ENCODE measurements at regions not wholly inside any gene's neighbourhood (a gene's known extent, or its start where the extent isn't known, plus 50 kb on each side); places are given as distances from the start of the nearest gene placed in this dataset.

DNA sequence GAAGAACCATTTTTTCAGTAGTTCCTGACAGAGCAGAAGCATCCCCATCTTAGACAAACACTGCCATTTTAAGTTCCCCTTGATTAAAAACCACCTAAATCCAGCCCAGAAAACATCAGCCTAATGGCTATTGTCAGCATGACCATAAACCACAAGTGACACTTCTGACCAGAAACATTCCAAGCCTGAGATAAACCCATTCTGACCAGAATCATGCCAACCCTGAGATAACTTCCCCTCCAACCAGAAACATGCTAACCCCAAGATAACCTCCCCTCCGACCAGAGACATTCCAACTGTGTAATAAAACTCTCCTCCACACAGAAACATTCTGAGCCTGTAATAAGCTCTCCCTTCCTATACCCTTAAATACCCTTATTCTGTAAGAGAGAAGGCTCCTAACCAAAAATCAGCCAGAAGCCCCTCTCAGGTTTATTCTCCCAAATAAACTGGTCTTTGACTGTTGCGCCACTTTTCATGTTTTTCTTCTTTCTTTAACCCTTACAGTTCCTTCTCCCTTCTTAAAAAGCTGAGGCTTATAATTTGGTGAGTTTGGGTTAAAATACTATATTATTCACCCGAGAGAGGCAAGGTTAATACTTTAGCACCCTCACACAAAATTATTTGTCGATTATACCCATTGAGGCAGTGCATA, 149.7 kb downstream of the HNMT start:
- no peak for DNase-seq
- H3K36me3 Mint-ChIP-seq (ENCODE audit: insufficient read depth) = no peaks in the 10 kb centered on the region
- no peak overlapping the region for H3K27ac Mint-ChIP-seq
- peaks cover 12 to 16% of the 10 kb centered on the region in 2 donors for H3K9me3 Mint-ChIP-seq
- H3K27me3 Mint-ChIP-seq = no peaks in the 10 kb centered on the region
- H3K4me1 Mint-ChIP-seq (ENCODE audit: low read depth in 2 of 2) = no peaks in the 10 kb centered on the region
- ATAC-seq (replicated peaks) = no peak
- H3K4me3 Mint-ChIP-seq = no peak overlapping the region

DNA sequence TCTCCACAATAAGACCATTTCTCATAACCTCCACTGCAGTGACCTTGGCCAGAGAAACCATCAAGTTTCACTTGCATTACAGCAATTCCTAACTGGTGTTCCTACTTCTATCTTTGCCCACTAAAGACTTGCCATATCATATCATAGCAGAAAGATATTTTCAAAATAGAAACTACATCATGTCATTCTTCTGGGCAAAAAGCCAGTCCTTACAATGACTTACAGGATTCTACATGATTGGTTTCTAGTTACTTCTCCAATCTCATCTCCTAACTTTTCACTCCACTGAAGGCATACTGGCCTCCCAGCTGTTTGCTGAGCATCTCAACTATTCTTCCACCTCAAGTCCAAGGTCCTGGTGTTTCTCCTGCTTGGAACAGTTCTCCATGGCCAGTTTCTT, 151.4 kb downstream of the HNMT start:
- Mint-ChIP-seq H3K27ac (no peak overlapping the region), H3K9me3 (peaks cover 9 to 16% of the 10 kb centered on the region in 2 donors), H3K36me3 (ENCODE audit: insufficient read depth) (no peaks in the 10 kb centered on the region), H3K4me3 (no peak overlapping the region), H3K27me3 (no peaks in the 10 kb centered on the region), H3K4me1 (ENCODE audit: low read depth in 2 of 2) (no peaks in the 10 kb centered on the region)
- ATAC-seq (replicated peaks) = no peak
- no peak for DNase-seq

DNA sequence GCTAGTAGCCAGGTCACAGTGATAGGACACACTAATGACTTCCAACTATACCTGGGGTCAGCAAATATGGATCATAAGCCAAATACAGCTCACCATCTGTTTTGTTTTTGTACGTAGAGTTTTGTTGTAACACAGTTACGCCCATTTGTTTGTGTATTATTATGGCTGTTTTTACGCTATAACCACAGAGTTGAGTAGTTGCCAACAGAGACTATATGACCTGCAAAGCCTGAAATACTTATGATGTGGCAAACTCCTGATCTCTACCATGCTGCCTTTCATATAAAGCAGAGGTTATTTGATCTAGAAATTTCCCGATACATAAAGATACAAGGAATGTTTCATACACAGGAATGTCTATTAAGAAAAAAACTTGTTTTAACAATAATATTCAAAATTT, 152.2 kb downstream of the HNMT start:
- H3K36me3 Mint-ChIP-seq (ENCODE audit: insufficient read depth) = no peaks in the 10 kb centered on the region
- H3K27me3 Mint-ChIP-seq = no peaks in the 10 kb centered on the region
- peaks cover 7 to 16% of the 10 kb centered on the region in 2 donors for H3K9me3 Mint-ChIP-seq
- DNase-seq (no peak), ATAC-seq (replicated peaks) (no peak)
- no peak overlapping the region for H3K27ac Mint-ChIP-seq
- H3K4me3 Mint-ChIP-seq = no peak overlapping the region
- no peaks in the 10 kb centered on the region for H3K4me1 Mint-ChIP-seq (ENCODE audit: low read depth in 2 of 2)

- Mint-ChIP-seq H3K36me3 (ENCODE audit: insufficient read depth) (no peaks in the 10 kb centered on the region), H3K4me1 (ENCODE audit: low read depth in 2 of 2) (no peaks in the 10 kb centered on the region), H3K4me3 (no peak overlapping the region), H3K9me3 (peaks cover 0 to 1% of the 10 kb centered on the region in 2 donors), H3K27me3 (no peaks in the 10 kb centered on the region), H3K27ac (no peak overlapping the region)
- no peak for ATAC-seq (replicated peaks)
- no peak for DNase-seq
Observed at GRCh38 chr2:138121666-138122661, 157.7 kb downstream of the HNMT start.

DNA sequence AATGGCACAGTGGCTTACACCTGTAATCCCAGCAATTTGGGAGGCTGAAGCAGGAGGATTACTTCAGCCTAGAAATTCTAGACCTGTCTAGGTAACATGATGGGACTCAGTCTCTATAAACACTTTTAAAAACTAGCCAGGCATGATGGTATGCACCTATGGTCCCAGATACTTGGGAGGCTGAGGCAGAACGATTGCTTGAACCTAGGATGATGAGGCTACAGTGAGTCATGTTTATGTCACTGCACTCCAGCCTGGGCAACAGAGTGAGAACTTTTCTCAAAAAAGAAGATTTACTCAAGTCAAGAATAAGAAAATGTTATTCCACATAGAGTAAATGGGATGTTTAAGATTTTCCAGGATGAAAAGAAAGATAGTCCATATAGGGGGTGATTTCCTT, 158.6 kb downstream of the HNMT start:
- Mint-ChIP-seq H3K4me3 (no peak overlapping the region), H3K27ac (no peak overlapping the region), H3K36me3 (ENCODE audit: insufficient read depth) (no peaks in the 10 kb centered on the region), H3K4me1 (ENCODE audit: low read depth in 2 of 2) (no peaks in the 10 kb centered on the region), H3K9me3 (peaks cover 0 to 3% of the 10 kb centered on the region in 2 donors), H3K27me3 (no peaks in the 10 kb centered on the region)
- DNase-seq (no peak), ATAC-seq (replicated peaks) (no peak)

GRCh38 chr2:138123741-138124140, 159.5 kb downstream of the HNMT start:
- H3K36me3 Mint-ChIP-seq (ENCODE audit: insufficient read depth) = no peaks in the 10 kb centered on the region
- no peaks in the 10 kb centered on the region for H3K27me3 Mint-ChIP-seq
- H3K27ac Mint-ChIP-seq = no peak overlapping the region
- no peak overlapping the region for H3K4me3 Mint-ChIP-seq
- ATAC-seq (replicated peaks) = no peak
- DNase-seq = no peak
- H3K4me1 Mint-ChIP-seq (ENCODE audit: low read depth in 2 of 2) = no peaks in the 10 kb centered on the region
- peaks cover 4 to 5% of the 10 kb centered on the region in 2 donors for H3K9me3 Mint-ChIP-seq

- Mint-ChIP-seq H3K27ac (no peak overlapping the region), H3K36me3 (ENCODE audit: insufficient read depth) (no peaks in the 10 kb centered on the region), H3K4me1 (ENCODE audit: low read depth in 2 of 2) (no peaks in the 10 kb centered on the region), H3K4me3 (no peak overlapping the region), H3K27me3 (no peaks in the 10 kb centered on the region), H3K9me3 (peaks cover 10 to 12% of the 10 kb centered on the region in 2 donors)
- DNase-seq (no peak), ATAC-seq (replicated peaks) (no peak)
Observed at GRCh38 chr2:138124521-138124920, 160.2 kb downstream of the HNMT start.

GRCh38 chr2:138125306-138126288, 161.3 kb downstream of the HNMT start:
- H3K9me3 Mint-ChIP-seq = peaks cover 10 to 14% of the 10 kb centered on the region in 2 donors
- no peak for ATAC-seq (replicated peaks)
- no peak overlapping the region for H3K27ac Mint-ChIP-seq
- no peak overlapping the region for H3K4me3 Mint-ChIP-seq
- no peaks in the 10 kb centered on the region for H3K4me1 Mint-ChIP-seq (ENCODE audit: low read depth in 2 of 2)
- no peak for DNase-seq
- no peaks in the 10 kb centered on the region for H3K27me3 Mint-ChIP-seq
- no peaks in the 10 kb centered on the region for H3K36me3 Mint-ChIP-seq (ENCODE audit: insufficient read depth)

DNA sequence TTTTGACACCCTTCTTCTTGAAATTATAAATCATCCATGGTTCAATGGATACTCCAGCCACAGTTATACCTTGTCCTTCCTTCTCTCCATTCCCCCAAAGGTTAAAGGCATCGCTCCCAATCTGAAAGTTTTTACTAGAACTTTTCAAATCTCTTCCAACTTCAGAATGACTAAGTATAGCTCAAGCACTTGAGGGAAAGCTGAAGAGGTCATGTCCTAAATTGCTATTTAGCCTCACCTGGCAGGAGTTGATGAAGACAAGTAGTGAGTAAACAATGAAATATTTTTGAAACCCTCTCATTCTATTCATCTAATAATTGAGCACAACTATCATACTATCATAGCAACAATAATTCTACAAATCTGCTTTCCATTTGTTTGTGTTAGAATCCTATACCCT, 167.8 kb downstream of the HNMT start:
- Mint-ChIP-seq H3K27me3 (no peaks in the 10 kb centered on the region), H3K9me3 (peaks cover 22% of the 10 kb centered on the region in 2 donors), H3K36me3 (ENCODE audit: insufficient read depth) (no peaks in the 10 kb centered on the region), H3K27ac (no peak overlapping the region), H3K4me1 (ENCODE audit: low read depth in 2 of 2) (no peaks in the 10 kb centered on the region), H3K4me3 (no peak overlapping the region)
- DNase-seq (no peak), ATAC-seq (replicated peaks) (no peak)

DNA sequence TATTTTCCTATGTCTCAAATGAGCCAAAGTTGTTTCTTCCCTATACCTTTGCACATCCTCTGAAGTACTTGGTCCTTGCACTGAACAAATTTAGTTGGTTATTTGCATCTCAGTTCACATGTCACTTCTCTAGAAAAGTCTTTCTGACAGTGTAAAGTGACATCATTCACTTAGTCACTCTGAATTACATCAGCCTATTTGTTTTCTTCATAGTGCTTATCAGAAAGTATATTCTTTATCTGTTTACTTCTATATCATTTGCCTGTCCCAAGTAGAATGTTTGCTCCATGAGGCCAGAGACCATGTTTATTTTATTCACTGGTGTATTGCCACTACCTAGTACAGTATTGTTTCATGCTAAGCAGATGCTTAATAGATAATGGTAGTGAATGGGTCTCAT, 173.7 kb downstream of the HNMT start:
- DNase-seq (no peak), ATAC-seq (replicated peaks) (no peak)
- Mint-ChIP-seq H3K9me3 (peaks cover 10 to 17% of the 10 kb centered on the region in 2 donors), H3K27ac (no peak overlapping the region), H3K4me1 (ENCODE audit: low read depth in 2 of 2) (no peaks in the 10 kb centered on the region), H3K27me3 (no peaks in the 10 kb centered on the region), H3K36me3 (ENCODE audit: insufficient read depth) (no peaks in the 10 kb centered on the region), H3K4me3 (no peak overlapping the region)

GRCh38 chr2:138147796-138148195, 183.5 kb downstream of the HNMT start:
- H3K27ac Mint-ChIP-seq = no peak overlapping the region
- no peaks in the 10 kb centered on the region for H3K36me3 Mint-ChIP-seq (ENCODE audit: insufficient read depth)
- DNase-seq = no peak
- no peak for ATAC-seq (replicated peaks)
- H3K4me1 Mint-ChIP-seq (ENCODE audit: low read depth in 2 of 2) = no peaks in the 10 kb centered on the region
- H3K4me3 Mint-ChIP-seq = no peak overlapping the region
- H3K9me3 Mint-ChIP-seq = peaks cover 0 to 6% of the 10 kb centered on the region in 2 donors
- H3K27me3 Mint-ChIP-seq = no peaks in the 10 kb centered on the region

GRCh38 chr2:138155304-138155703, 191.0 kb downstream of the HNMT start:
- Mint-ChIP-seq H3K27me3 (no peaks in the 10 kb centered on the region), H3K4me1 (ENCODE audit: low read depth in 2 of 2) (no peaks in the 10 kb centered on the region), H3K27ac (no peak overlapping the region), H3K4me3 (no peak overlapping the region), H3K9me3 (peaks cover 2 to 10% of the 10 kb centered on the region in 2 donors), H3K36me3 (ENCODE audit: insufficient read depth) (no peaks in the 10 kb centered on the region)
- DNase-seq (no peak), ATAC-seq (replicated peaks) (no peak)

- Mint-ChIP-seq H3K4me3 (no peak overlapping the region), H3K9me3 (peaks cover 0 to 10% of the 10 kb centered on the region in 2 donors), H3K27ac (no peak overlapping the region), H3K27me3 (no peaks in the 10 kb centered on the region), H3K36me3 (ENCODE audit: insufficient read depth) (no peaks in the 10 kb centered on the region), H3K4me1 (ENCODE audit: low read depth in 2 of 2) (no peaks in the 10 kb centered on the region)
- ATAC-seq (replicated peaks) (no peak), DNase-seq (no peak)
Observed at GRCh38 chr2:138157372-138157771, 193.1 kb downstream of the HNMT start.
